Activated T-cell treated with anti-CD3 and anti-CD28 coated beads, Interleukin-2, amount 50 U/mL, for 24 hours (primary cell): ENCODE measurements at regions not wholly inside any gene's neighbourhood (a gene's known extent, or its start where the extent isn't known, plus 50 kb on each side); places are given as distances from the start of the nearest gene placed in this dataset.

Source experiments
- DNase-seq: peaks from one replicate; pipeline ENCODE4 v3.0.0-alpha.2; 2020
- H3K27ac Mint-ChIP-seq: 2 replicates; pipeline ENCODE4 v1.8.0; 2020; ENCODE audit warnings: mild to moderate bottlenecking, mixed read lengths
- H3K27me3 Mint-ChIP-seq: 2 replicates; pipeline ENCODE4 v1.8.0; 2020; ENCODE audit warnings: mixed read lengths
- H3K36me3 Mint-ChIP-seq: 2 replicates; pipeline ENCODE4 v1.8.0; 2020; ENCODE audit warnings: low read depth, mixed read lengths
- H3K4me1 Mint-ChIP-seq: 2 replicates; pipeline ENCODE4 v1.8.0; 2020; ENCODE audit warnings: low read depth, mixed read lengths
- H3K4me3 Mint-ChIP-seq: 2 replicates; pipeline ENCODE4 v1.8.0; 2020; ENCODE audit warnings: mild to moderate bottlenecking, moderate library complexity, mixed read lengths
- H3K9me3 Mint-ChIP-seq: 2 replicates; pipeline ENCODE4 v1.8.0; 2020; ENCODE audit warnings: mixed read lengths

GRCh38 chr5:167180906-167181305 is 1110.5 kb upstream of the WWC1 start:
- no peak overlapping the region for H3K4me3 Mint-ChIP-seq
- no peaks in the 10 kb centered on the region for H3K36me3 Mint-ChIP-seq
- H3K9me3 Mint-ChIP-seq, result peaks cover 9% of the 10 kb centered on the region
- no peak for DNase-seq
- no peaks in the 10 kb centered on the region for H3K4me1 Mint-ChIP-seq
- no peaks in the 10 kb centered on the region for H3K27me3 Mint-ChIP-seq
- H3K27ac Mint-ChIP-seq, result no peak overlapping the region

GRCh38 chr5:167205881-167206280 is 1085.6 kb upstream of the WWC1 start:
- Mint-ChIP-seq H3K27ac (no peak overlapping the region), H3K27me3 (no peaks in the 10 kb centered on the region), H3K36me3 (no peaks in the 10 kb centered on the region), H3K4me1 (no peaks in the 10 kb centered on the region), H3K9me3 (peaks cover 3% of the 10 kb centered on the region), H3K4me3 (no peak overlapping the region)
- no peak for DNase-seq

GRCh38 chr5:167207081-167207480 is 1084.4 kb upstream of the WWC1 start:
- DNase-seq, result no peak
- Mint-ChIP-seq H3K27me3 (no peaks in the 10 kb centered on the region), H3K4me3 (no peak overlapping the region), H3K36me3 (no peaks in the 10 kb centered on the region), H3K27ac (no peak overlapping the region), H3K4me1 (no peaks in the 10 kb centered on the region), H3K9me3 (peaks cover 3% of the 10 kb centered on the region)

GRCh38 chr5:167208911-167209310 is 1082.5 kb upstream of the WWC1 start:
- Mint-ChIP-seq H3K27ac (no peak overlapping the region), H3K36me3 (no peaks in the 10 kb centered on the region), H3K4me1 (no peaks in the 10 kb centered on the region), H3K4me3 (no peak overlapping the region), H3K9me3 (peaks cover 3% of the 10 kb centered on the region), H3K27me3 (no peaks in the 10 kb centered on the region)
- DNase-seq, result no peak

GRCh38 chr5:167217097-167217743 is 1074.2 kb upstream of the WWC1 start:
- no peaks in the 10 kb centered on the region for H3K9me3 Mint-ChIP-seq
- H3K36me3 Mint-ChIP-seq, result no peaks in the 10 kb centered on the region
- H3K4me3 Mint-ChIP-seq, result no peak overlapping the region
- no peak for DNase-seq
- H3K27ac Mint-ChIP-seq, result no peak overlapping the region
- no peaks in the 10 kb centered on the region for H3K4me1 Mint-ChIP-seq
- no peaks in the 10 kb centered on the region for H3K27me3 Mint-ChIP-seq

- no peak for DNase-seq
- no peaks in the 10 kb centered on the region for H3K9me3 Mint-ChIP-seq
- H3K36me3 Mint-ChIP-seq, result no peaks in the 10 kb centered on the region
- no peak overlapping the region for H3K4me3 Mint-ChIP-seq
- no peaks in the 10 kb centered on the region for H3K27me3 Mint-ChIP-seq
- H3K4me1 Mint-ChIP-seq, result no peaks in the 10 kb centered on the region
- H3K27ac Mint-ChIP-seq, result no peak overlapping the region
These were observed 1072.1 kb upstream of the WWC1 start for GRCh38 chr5:167219298-167219697.

- no peak overlapping the region for H3K4me3 Mint-ChIP-seq
- H3K9me3 Mint-ChIP-seq, result peaks cover 27% of the 10 kb centered on the region
- no peaks in the 10 kb centered on the region for H3K27me3 Mint-ChIP-seq
- no peaks in the 10 kb centered on the region for H3K36me3 Mint-ChIP-seq
- no peaks in the 10 kb centered on the region for H3K4me1 Mint-ChIP-seq
- DNase-seq, result no peak
- H3K27ac Mint-ChIP-seq, result no peak overlapping the region
These were observed 1065.1 kb upstream of the WWC1 start for GRCh38 chr5:167226386-167226785.

- H3K4me3 Mint-ChIP-seq, result no peak overlapping the region
- no peaks in the 10 kb centered on the region for H3K27me3 Mint-ChIP-seq
- H3K4me1 Mint-ChIP-seq, result no peaks in the 10 kb centered on the region
- DNase-seq, result no peak
- H3K9me3 Mint-ChIP-seq, result peaks cover 27% of the 10 kb centered on the region
- H3K27ac Mint-ChIP-seq, result no peak overlapping the region
- H3K36me3 Mint-ChIP-seq, result no peaks in the 10 kb centered on the region
These were observed 1063.3 kb upstream of the WWC1 start for GRCh38 chr5:167228134-167228533.

GRCh38 chr5:167229751-167230150 is 1061.7 kb upstream of the WWC1 start:
- no peak overlapping the region for H3K4me3 Mint-ChIP-seq
- H3K9me3 Mint-ChIP-seq, result peaks cover 27% of the 10 kb centered on the region
- DNase-seq, result no peak
- no peaks in the 10 kb centered on the region for H3K36me3 Mint-ChIP-seq
- H3K4me1 Mint-ChIP-seq, result no peaks in the 10 kb centered on the region
- no peaks in the 10 kb centered on the region for H3K27me3 Mint-ChIP-seq
- no peak overlapping the region for H3K27ac Mint-ChIP-seq

GRCh38 chr5:167230414-167230813 is 1061.0 kb upstream of the WWC1 start:
- H3K27me3 Mint-ChIP-seq, result no peaks in the 10 kb centered on the region
- DNase-seq, result no peak
- no peak overlapping the region for H3K4me3 Mint-ChIP-seq
- no peak overlapping the region for H3K27ac Mint-ChIP-seq
- no peaks in the 10 kb centered on the region for H3K4me1 Mint-ChIP-seq
- H3K36me3 Mint-ChIP-seq, result no peaks in the 10 kb centered on the region
- peaks cover 27% of the 10 kb centered on the region for H3K9me3 Mint-ChIP-seq

- H3K9me3 Mint-ChIP-seq, result peaks cover 10% of the 10 kb centered on the region
- H3K27ac Mint-ChIP-seq, result no peak overlapping the region
- no peak overlapping the region for H3K4me3 Mint-ChIP-seq
- no peaks in the 10 kb centered on the region for H3K36me3 Mint-ChIP-seq
- DNase-seq, result no peak
- H3K4me1 Mint-ChIP-seq, result no peaks in the 10 kb centered on the region
- H3K27me3 Mint-ChIP-seq, result no peaks in the 10 kb centered on the region
These were observed 1058.7 kb upstream of the WWC1 start for GRCh38 chr5:167232675-167233311.

- DNase-seq, result no peak
- Mint-ChIP-seq H3K36me3 (no peaks in the 10 kb centered on the region), H3K27ac (no peak overlapping the region), H3K4me1 (no peaks in the 10 kb centered on the region), H3K9me3 (peaks cover 8% of the 10 kb centered on the region), H3K4me3 (no peak overlapping the region), H3K27me3 (no peaks in the 10 kb centered on the region)
These were observed 1057.8 kb upstream of the WWC1 start for GRCh38 chr5:167233507-167234220.

GRCh38 chr5:167241436-167242067 is 1049.9 kb upstream of the WWC1 start:
- H3K27me3 Mint-ChIP-seq, result no peaks in the 10 kb centered on the region
- no peak for DNase-seq
- no peaks in the 10 kb centered on the region for H3K4me1 Mint-ChIP-seq
- no peaks in the 10 kb centered on the region for H3K36me3 Mint-ChIP-seq
- peaks cover 11% of the 10 kb centered on the region for H3K9me3 Mint-ChIP-seq
- no peak overlapping the region for H3K4me3 Mint-ChIP-seq
- no peak overlapping the region for H3K27ac Mint-ChIP-seq

GRCh38 chr5:167242701-167243100 is 1048.7 kb upstream of the WWC1 start:
- Mint-ChIP-seq H3K9me3 (peaks cover 11% of the 10 kb centered on the region), H3K27ac (no peak overlapping the region), H3K27me3 (no peaks in the 10 kb centered on the region), H3K4me3 (no peak overlapping the region), H3K36me3 (no peaks in the 10 kb centered on the region), H3K4me1 (no peaks in the 10 kb centered on the region)
- no peak for DNase-seq

- no peak overlapping the region for H3K4me3 Mint-ChIP-seq
- no peaks in the 10 kb centered on the region for H3K27me3 Mint-ChIP-seq
- H3K4me1 Mint-ChIP-seq, result no peaks in the 10 kb centered on the region
- DNase-seq, result no peak
- no peaks in the 10 kb centered on the region for H3K36me3 Mint-ChIP-seq
- H3K9me3 Mint-ChIP-seq, result peaks cover 9% of the 10 kb centered on the region
- H3K27ac Mint-ChIP-seq, result no peak overlapping the region
These were observed 1048.0 kb upstream of the WWC1 start for GRCh38 chr5:167243463-167243862.
